ENCODE measurements at regions not wholly inside any gene's neighbourhood (a gene's known extent, or its start where the extent isn't known, plus 50 kb on each side); places are given as distances from the start of the nearest gene placed in this dataset.

- Histone ChIP-seq H3K4me2 (ENCODE audit: low read length) (no peak overlapping the region), H3K79me2 (ENCODE audit: low read length) (no peaks in the 10 kb centered on the region), H3K4me1 (ENCODE audit: insufficient read depth, low read length) (no peaks in the 10 kb centered on the region), H3K36me3 (ENCODE audit: low read depth, low read length) (no peaks in the 10 kb centered on the region), H2AFZ (ENCODE audit: low read length) (no peak overlapping the region), H3F3A (ENCODE audit: low read length, unreplicated experiment) (no peaks in the 10 kb centered on the region), H3K27me3 (ENCODE audit: low read length) (peaks cover 14% of the 10 kb centered on the region; the same call in 1 of the 2 replicates), H3K9ac (ENCODE audit: low read length) (no peak overlapping the region), H3K27ac (ENCODE audit: low read length) (no peak overlapping the region), H3K9me2 (replicated peaks; ENCODE audit: low read length) (no peaks in the 10 kb centered on the region), H3K9me3 (ENCODE audit: low read length) (no peaks in the 10 kb centered on the region), H3K4me3 (ENCODE audit: low read length) (no peak overlapping the region), H4K20me1 (ENCODE audit: low read length) (no peaks in the 10 kb centered on the region)
- no peak for DNase-seq
- TF ChIP-seq CTCF (conservative IDR thresholded peaks at IDR 0.05; ENCODE audit: low read depth, low read length) (no peak), EZH2 (IDR thresholded peaks at IDR 0.05; ENCODE audit: low read length, unreplicated experiment) (no peak), EZH2phosphoT487 (IDR thresholded peaks at IDR 0.05; ENCODE audit: borderline replicate concordance, low read length) (no peak)
- intact Hi-C loops (cut with micrococcal nuclease) = no loop called here
- POLR2A ChIA-PET (ENCODE audit: unreplicated experiment) = no interaction called here
- CTCF ChIA-PET = no interaction called here
- no peak for ATAC-seq
- BruUV-seq (replicated peaks) = no TSS peak
Measured at GRCh38 chr4:173937631-173938270, 345.7 kb downstream of the FBXO8 start.

GRCh38 chr4:173936861-173937260 is 346.6 kb downstream of the FBXO8 start:
- no peak overlapping the region for H3K4me2 ChIP-seq (ENCODE audit: low read length)
- no peaks in the 10 kb centered on the region for H3K9me3 ChIP-seq (ENCODE audit: low read length)
- CTCF ChIA-PET = no interaction called here
- no peak overlapping the region for H2AFZ ChIP-seq (ENCODE audit: low read length)
- POLR2A ChIA-PET (ENCODE audit: unreplicated experiment) = no interaction called here
- no peak overlapping the region for H3K4me3 ChIP-seq (ENCODE audit: low read length)
- no peaks in the 10 kb centered on the region for H3K36me3 ChIP-seq (ENCODE audit: low read depth, low read length)
- intact Hi-C loops (cut with micrococcal nuclease) = no loop called here
- no peaks in the 10 kb centered on the region for H4K20me1 ChIP-seq (ENCODE audit: low read length)
- no peak for ATAC-seq
- H3K4me1 ChIP-seq (ENCODE audit: insufficient read depth, low read length) = no peaks in the 10 kb centered on the region
- no peaks in the 10 kb centered on the region for H3F3A ChIP-seq (ENCODE audit: low read length, unreplicated experiment)
- H3K79me2 ChIP-seq (ENCODE audit: low read length) = no peaks in the 10 kb centered on the region
- no peak for DNase-seq
- H3K9me2 ChIP-seq (replicated peaks; ENCODE audit: low read length) = no peaks in the 10 kb centered on the region
- no TSS peak for BruUV-seq (replicated peaks)
- no peak overlapping the region for H3K27ac ChIP-seq (ENCODE audit: low read length)
- peaks cover 14% of the 10 kb centered on the region; the same call in 1 of the 2 replicates for H3K27me3 ChIP-seq (ENCODE audit: low read length)
- no peak overlapping the region for H3K9ac ChIP-seq (ENCODE audit: low read length)
- no peak for TF ChIP-seq EZH2phosphoT487 (IDR thresholded peaks at IDR 0.05; ENCODE audit: borderline replicate concordance, low read length)
- TF ChIP-seq EZH2 (IDR thresholded peaks at IDR 0.05; ENCODE audit: low read length, unreplicated experiment) = no peak
- TF ChIP-seq CTCF (conservative IDR thresholded peaks at IDR 0.05; ENCODE audit: low read depth, low read length) = no peak

- no peaks in the 10 kb centered on the region for H3K79me2 ChIP-seq (ENCODE audit: low read length)
- peaks cover 14% of the 10 kb centered on the region; the same call in 1 of the 2 replicates for H3K27me3 ChIP-seq (ENCODE audit: low read length)
- BruUV-seq (replicated peaks) = no TSS peak
- intact Hi-C loops (cut with micrococcal nuclease) = no loop called here
- ATAC-seq (no peak), DNase-seq (no peak)
- no peak overlapping the region for H3K4me3 ChIP-seq (ENCODE audit: low read length)
- no peaks in the 10 kb centered on the region for H3K9me3 ChIP-seq (ENCODE audit: low read length)
- H3K36me3 ChIP-seq (ENCODE audit: low read depth, low read length) = no peaks in the 10 kb centered on the region
- POLR2A ChIA-PET (ENCODE audit: unreplicated experiment) = no interaction called here
- no peak for TF ChIP-seq EZH2phosphoT487 (IDR thresholded peaks at IDR 0.05; ENCODE audit: borderline replicate concordance, low read length)
- no peaks in the 10 kb centered on the region for H3K4me1 ChIP-seq (ENCODE audit: insufficient read depth, low read length)
- CTCF ChIA-PET = no interaction called here
- H3K27ac ChIP-seq (ENCODE audit: low read length) = no peak overlapping the region
- no peaks in the 10 kb centered on the region for H3F3A ChIP-seq (ENCODE audit: low read length, unreplicated experiment)
- H3K9me2 ChIP-seq (replicated peaks; ENCODE audit: low read length) = no peaks in the 10 kb centered on the region
- H4K20me1 ChIP-seq (ENCODE audit: low read length) = no peaks in the 10 kb centered on the region
- H3K9ac ChIP-seq (ENCODE audit: low read length) = no peak overlapping the region
- H2AFZ ChIP-seq (ENCODE audit: low read length) = no peak overlapping the region
- no peak overlapping the region for H3K4me2 ChIP-seq (ENCODE audit: low read length)
Measured at GRCh38 chr4:173935622-173936405, 347.7 kb downstream of the FBXO8 start.

All from PC-3 (cell line).